Panc1 (cell line): ENCODE measurements at regions not wholly inside any gene's neighbourhood (a gene's known extent, or its start where the extent isn't known, plus 50 kb on each side); places are given as distances from the start of the nearest gene placed in this dataset.

Experiments
- ATAC-seq: fragments of 200-7000 bp; cut with Tn5 transposase; 2 replicates; pipeline ENCODE4 v1.9.1; 2020; ENCODE audit warnings: mild to moderate bottlenecking, moderate library complexity
- BruUV-seq: library from RNA; stranded (reverse); fragments of 400-500 nt; replicated peaks from 2 replicates; lab custom pipeline; 2021; lab: Mats Ljungman, UMichigan
- CTCF ChIA-PET: fragments of 300-600 bp; sonication (Branson Sonifier 250); formaldehyde crosslinking; loops from one replicate; lab custom pipeline; 2022; ENCODE audit warnings: antibody characterized with exemption; lab: Charles Lee
- POLR2A ChIA-PET: fragments of 300-600 bp; sonication (Branson Sonifier 250); formaldehyde crosslinking; loops from one replicate; lab custom pipeline; 2022; ENCODE audit warnings: antibody characterized with exemption; lab: Charles Lee
- DNase-seq: peaks from one replicate; pipeline ENCODE4 v3.0.0-alpha.2; 2010; ENCODE audit warnings: low read depth, low spot score
- H3K27ac ChIP-seq: 2 replicates; pipeline ENCODE4 v1.5.1; 2011; ENCODE audit warnings: mild to moderate bottlenecking, low read length, inconsistent platforms
- H3K27me3 ChIP-seq: fragments of 200-500 bp; sonication (Bioruptor generic); 2 replicates; pipeline ENCODE4 v1.6.0; 2014; ENCODE audit warnings: low read length, inconsistent platforms; ENCODE audit not compliant: control insufficient read depth, insufficient read depth
- H3K36me3 ChIP-seq: fragments of 200-500 bp; sonication (Bioruptor generic); 2 replicates; pipeline ENCODE4 v1.5.1; 2014; ENCODE audit warnings: inconsistent platforms, mild to moderate bottlenecking, low read length, moderate library complexity; ENCODE audit not compliant: control insufficient read depth, insufficient read depth
- H3K4me1 ChIP-seq: 2 replicates; pipeline ENCODE4 v1.5.1; 2011; ENCODE audit warnings: inconsistent platforms, mild to moderate bottlenecking, low read length, moderate library complexity; ENCODE audit not compliant: control insufficient read depth, insufficient read depth
- H3K4me3 ChIP-seq, 2 experiments: 2 replicates each; pipeline ENCODE4 v1.5.1; 2011 to 2012; ENCODE audit warnings: low read depth in 2 of 2, low read length in 2 of 2, mild to moderate bottlenecking in 2 of 2, inconsistent platforms in 1 of 2, moderate library complexity in 1 of 2
- H3K9me3 ChIP-seq: fragments of 200-500 bp; sonication (Bioruptor generic); 2 replicates; pipeline ENCODE4 v1.5.1; 2014; ENCODE audit warnings: low read depth, mild to moderate bottlenecking, inconsistent platforms, low read length, moderate library complexity; ENCODE audit not compliant: control insufficient read depth, insufficient read depth
- POLR2AphosphoS5 ChIP-seq: IDR thresholded peaks from 2 replicates; pipeline ENCODE4 v1.6.1; 2012; ENCODE audit warnings: mild to moderate bottlenecking, low read depth, low read length, moderate library complexity
- SIN3A ChIP-seq: IDR thresholded peaks from 2 replicates; pipeline ENCODE4 v1.6.1; 2012; ENCODE audit warnings: low read depth, mild to moderate bottlenecking, low read length, moderate library complexity, borderline replicate concordance; ENCODE audit not compliant: insufficient read depth
- TCF7L2 ChIP-seq: IDR thresholded peaks from 2 replicates; pipeline ENCODE4 v1.6.1; 2011; ENCODE audit warnings: mild to moderate bottlenecking, low read depth, low read length, inconsistent platforms
- in situ Hi-C: cut with HindIII; loops from 2 replicates; pipeline ENCODE4 v1.10.0; 2016; ENCODE audit warnings: low sequenced_read_pairs, low pct_unique_long_range_greater_than_20kb
- intact Hi-C: fragments of 100-400 bp; cut with micrococcal nuclease; formaldehyde crosslinking; loops from one replicate; pipeline ENCODE4 v1.10.0; 2022; ENCODE audit not compliant: unreplicated experiment
- TF ChIP-seq, protein P1 (sequence below), 2 experiments: IDR thresholded peaks; 2 replicates each; pipeline ENCODE4 v1.6.1; 2011 to 2012; ENCODE audit warnings: low read depth in 2 of 2, control low read depth in 1 of 2, low read length in 1 of 2, mild to moderate bottlenecking in 1 of 2, moderate library complexity in 1 of 2; ENCODE audit not compliant: insufficient read depth in 1 of 2
- TF ChIP-seq, protein P2 (sequence below): fragments of 450-650 bp; IDR thresholded peaks from 2 replicates; pipeline ENCODE4 v1.5.1; 2017; ENCODE audit warnings: mild to moderate bottlenecking

DNA sequence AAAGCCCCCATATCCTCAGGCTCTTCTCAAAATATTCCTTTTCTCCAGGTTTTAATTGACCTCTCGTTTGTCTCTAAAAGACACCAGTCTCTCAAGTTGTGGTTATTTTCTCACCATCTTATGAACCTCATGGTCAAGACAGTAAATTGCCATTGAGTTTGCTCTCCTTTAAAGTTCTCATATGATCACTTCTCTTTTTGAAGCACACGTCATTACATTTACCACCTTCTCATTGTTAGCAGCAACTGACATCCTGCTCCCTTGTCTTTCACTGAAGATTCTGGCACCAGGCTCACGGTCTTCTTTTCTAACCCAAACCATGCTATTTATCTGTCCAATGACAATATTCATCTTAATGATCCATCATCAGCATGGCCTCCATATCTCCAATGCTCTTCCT, 324.2 kb downstream of the TMA16 start:
- ATAC-seq, result no peak
- BruUV-seq, result no TSS peak
- H3K27me3 ChIP-seq, result no peaks in the 10 kb centered on the region
- no peaks in the 10 kb centered on the region for H3K9me3 ChIP-seq
- H3K4me1 ChIP-seq, result no peaks in the 10 kb centered on the region
- TF ChIP-seq SIN3A (no peak), POLR2AphosphoS5 (no peak), TCF7L2 (no peak)
- TF ChIP-seq, protein P1, sequence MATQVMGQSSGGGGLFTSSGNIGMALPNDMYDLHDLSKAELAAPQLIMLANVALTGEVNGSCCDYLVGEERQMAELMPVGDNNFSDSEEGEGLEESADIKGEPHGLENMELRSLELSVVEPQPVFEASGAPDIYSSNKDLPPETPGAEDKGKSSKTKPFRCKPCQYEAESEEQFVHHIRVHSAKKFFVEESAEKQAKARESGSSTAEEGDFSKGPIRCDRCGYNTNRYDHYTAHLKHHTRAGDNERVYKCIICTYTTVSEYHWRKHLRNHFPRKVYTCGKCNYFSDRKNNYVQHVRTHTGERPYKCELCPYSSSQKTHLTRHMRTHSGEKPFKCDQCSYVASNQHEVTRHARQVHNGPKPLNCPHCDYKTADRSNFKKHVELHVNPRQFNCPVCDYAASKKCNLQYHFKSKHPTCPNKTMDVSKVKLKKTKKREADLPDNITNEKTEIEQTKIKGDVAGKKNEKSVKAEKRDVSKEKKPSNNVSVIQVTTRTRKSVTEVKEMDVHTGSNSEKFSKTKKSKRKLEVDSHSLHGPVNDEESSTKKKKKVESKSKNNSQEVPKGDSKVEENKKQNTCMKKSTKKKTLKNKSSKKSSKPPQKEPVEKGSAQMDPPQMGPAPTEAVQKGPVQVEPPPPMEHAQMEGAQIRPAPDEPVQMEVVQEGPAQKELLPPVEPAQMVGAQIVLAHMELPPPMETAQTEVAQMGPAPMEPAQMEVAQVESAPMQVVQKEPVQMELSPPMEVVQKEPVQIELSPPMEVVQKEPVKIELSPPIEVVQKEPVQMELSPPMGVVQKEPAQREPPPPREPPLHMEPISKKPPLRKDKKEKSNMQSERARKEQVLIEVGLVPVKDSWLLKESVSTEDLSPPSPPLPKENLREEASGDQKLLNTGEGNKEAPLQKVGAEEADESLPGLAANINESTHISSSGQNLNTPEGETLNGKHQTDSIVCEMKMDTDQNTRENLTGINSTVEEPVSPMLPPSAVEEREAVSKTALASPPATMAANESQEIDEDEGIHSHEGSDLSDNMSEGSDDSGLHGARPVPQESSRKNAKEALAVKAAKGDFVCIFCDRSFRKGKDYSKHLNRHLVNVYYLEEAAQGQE (IDR thresholded peaks at IDR 0.05; ENCODE audit: insufficient read depth in 1 of 2, low read depth in 2 of 2, low read length in 1 of 2), result no peak
- TF ChIP-seq, protein P2, sequence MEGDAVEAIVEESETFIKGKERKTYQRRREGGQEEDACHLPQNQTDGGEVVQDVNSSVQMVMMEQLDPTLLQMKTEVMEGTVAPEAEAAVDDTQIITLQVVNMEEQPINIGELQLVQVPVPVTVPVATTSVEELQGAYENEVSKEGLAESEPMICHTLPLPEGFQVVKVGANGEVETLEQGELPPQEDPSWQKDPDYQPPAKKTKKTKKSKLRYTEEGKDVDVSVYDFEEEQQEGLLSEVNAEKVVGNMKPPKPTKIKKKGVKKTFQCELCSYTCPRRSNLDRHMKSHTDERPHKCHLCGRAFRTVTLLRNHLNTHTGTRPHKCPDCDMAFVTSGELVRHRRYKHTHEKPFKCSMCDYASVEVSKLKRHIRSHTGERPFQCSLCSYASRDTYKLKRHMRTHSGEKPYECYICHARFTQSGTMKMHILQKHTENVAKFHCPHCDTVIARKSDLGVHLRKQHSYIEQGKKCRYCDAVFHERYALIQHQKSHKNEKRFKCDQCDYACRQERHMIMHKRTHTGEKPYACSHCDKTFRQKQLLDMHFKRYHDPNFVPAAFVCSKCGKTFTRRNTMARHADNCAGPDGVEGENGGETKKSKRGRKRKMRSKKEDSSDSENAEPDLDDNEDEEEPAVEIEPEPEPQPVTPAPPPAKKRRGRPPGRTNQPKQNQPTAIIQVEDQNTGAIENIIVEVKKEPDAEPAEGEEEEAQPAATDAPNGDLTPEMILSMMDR, result no peak
- intact Hi-C loops, result no loop called here
- H3K27ac ChIP-seq, result no peak overlapping the region
- no peak for DNase-seq
- no peak overlapping the region for H3K4me3 ChIP-seq
- CTCF ChIA-PET, result no interaction called here
- POLR2A ChIA-PET, result no interaction called here
- no peaks in the 10 kb centered on the region for H3K36me3 ChIP-seq
- in situ Hi-C loops, result no loop called here

DNA sequence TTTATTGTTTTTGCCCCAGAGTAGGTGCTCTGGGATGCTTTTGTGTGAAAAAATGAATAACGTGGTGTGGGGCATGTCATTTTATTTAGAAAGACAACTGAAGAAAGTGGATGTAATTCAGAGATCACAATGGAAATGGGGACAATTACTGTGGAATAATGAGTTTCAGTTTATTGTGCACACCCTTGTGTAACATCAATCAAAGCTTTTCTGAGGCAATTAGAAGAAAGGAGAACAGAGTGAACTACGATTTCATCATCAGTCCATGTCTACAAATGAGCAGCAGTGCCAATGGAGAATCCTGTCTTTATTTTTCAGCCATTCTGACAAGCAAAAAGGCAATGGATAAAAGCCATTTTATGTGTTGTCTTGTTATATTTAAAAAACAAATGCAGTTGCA, 339.2 kb downstream of the TMA16 start:
- TF ChIP-seq TCF7L2 (no peak), POLR2AphosphoS5 (no peak), SIN3A (no peak)
- TF ChIP-seq, protein P2, result no peak
- TF ChIP-seq, protein P1 (IDR thresholded peaks at IDR 0.05; ENCODE audit: insufficient read depth in 1 of 2, low read depth in 2 of 2, low read length in 1 of 2), result no peak
- no TSS peak for BruUV-seq
- Histone ChIP-seq H3K9me3 (no peaks in the 10 kb centered on the region), H3K36me3 (no peaks in the 10 kb centered on the region), H3K27ac (no peak overlapping the region), H3K4me3 (no peak overlapping the region), H3K4me1 (no peaks in the 10 kb centered on the region), H3K27me3 (no peaks in the 10 kb centered on the region)
- in situ Hi-C loops (no loop called here), intact Hi-C loops (no loop called here)
- ChIA-PET POLR2A (no interaction called here), CTCF (no interaction called here)
- ATAC-seq, result no peak
- no peak for DNase-seq
